Ectodermal cell (in vitro differentiated cells): ENCODE measurements at regions not wholly inside any gene's neighbourhood (a gene's known extent, or its start where the extent isn't known, plus 50 kb on each side); places are given as distances from the start of the nearest gene placed in this dataset.

Experiments used
- H3K27ac ChIP-seq: 2 replicates; pipeline ENCODE4 v1.7.0; 2013; ENCODE audit warnings: mild to moderate bottlenecking, low read depth, low read length; ENCODE audit not compliant: insufficient read depth, poor library complexity, severe bottlenecking
- H3K27me3 ChIP-seq: 2 replicates; pipeline ENCODE4 v1.7.0; 2013; ENCODE audit warnings: mild to moderate bottlenecking, low read length; ENCODE audit not compliant: insufficient read depth, control insufficient read depth, poor library complexity, severe bottlenecking
- H3K36me3 ChIP-seq: one replicate; pipeline ENCODE4 v1.7.0; 2013; ENCODE audit warnings: low read length; ENCODE audit not compliant: control insufficient read depth, insufficient read depth
- H3K4me1 ChIP-seq: one replicate; pipeline ENCODE4 v1.7.0; 2013; ENCODE audit warnings: low read length; ENCODE audit not compliant: control insufficient read depth, insufficient read depth
- H3K4me3 ChIP-seq: 2 replicates; pipeline ENCODE4 v1.7.0; 2013; ENCODE audit warnings: low read depth, low read length, control low read depth; ENCODE audit not compliant: insufficient read depth
- H3K9me3 ChIP-seq: 2 replicates; pipeline ENCODE4 v1.7.0; 2013; ENCODE audit warnings: mild to moderate bottlenecking, low read length, moderate library complexity; ENCODE audit not compliant: control insufficient read depth
- WGBS, 2 experiments: methylation state at CpG; one replicate each; pipeline ENCODE4 v1.1.7; 2013; ENCODE audit warnings: missing lambda C conversion rate in 2 of 2; 5-methylcytosine and 5-hydroxymethylcytosine counted together

DNA sequence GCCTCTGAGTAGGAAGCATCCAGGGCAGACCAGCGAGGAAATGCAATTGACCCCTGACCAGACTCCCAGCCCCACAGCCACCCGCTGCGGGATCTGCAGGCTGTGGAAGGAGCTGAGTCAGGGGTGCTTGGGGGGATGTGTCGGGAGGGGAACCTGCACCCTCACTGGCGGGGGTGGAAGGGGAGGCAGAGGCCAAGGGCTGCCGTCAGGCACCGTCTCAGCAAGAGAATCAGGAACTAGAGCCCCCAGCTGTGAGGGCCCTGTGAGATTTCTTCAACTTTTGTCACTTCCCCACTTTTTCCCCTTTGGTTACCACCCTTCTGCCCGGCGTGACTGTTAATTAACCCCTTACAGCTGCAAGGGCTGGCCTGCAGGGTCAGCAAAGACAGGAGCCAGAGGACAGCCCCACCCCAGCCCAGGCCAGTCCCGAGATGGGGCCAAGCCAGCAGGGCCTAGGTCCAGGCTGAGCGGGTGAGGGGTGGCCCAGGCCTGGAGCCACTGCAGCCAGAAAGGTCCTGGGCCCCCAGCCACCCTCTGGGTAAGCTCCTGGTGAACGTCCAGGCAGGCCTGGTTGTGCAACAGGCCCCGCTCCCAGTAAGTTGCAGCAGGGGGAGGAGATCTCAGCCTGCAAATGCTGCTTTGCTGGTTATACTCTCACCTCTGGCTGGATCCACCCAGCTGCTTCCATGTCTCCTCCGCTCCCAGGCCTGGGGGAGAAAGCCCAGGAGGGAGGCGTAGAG lies 147.0 kb upstream of the ID2 start:
- Histone ChIP-seq H3K27ac (no peak overlapping the region), H3K4me3 (no peak overlapping the region), H3K27me3 (no peaks in the 10 kb centered on the region), H3K9me3 (peaks cover 2% of the 10 kb centered on the region), H3K36me3 (no peaks in the 10 kb centered on the region), H3K4me1 (peaks cover 12% of the 10 kb centered on the region)
- 72 to 73% methylated on average over 15 of the region's 15 CpGs for WGBS, 2 experiments

DNA sequence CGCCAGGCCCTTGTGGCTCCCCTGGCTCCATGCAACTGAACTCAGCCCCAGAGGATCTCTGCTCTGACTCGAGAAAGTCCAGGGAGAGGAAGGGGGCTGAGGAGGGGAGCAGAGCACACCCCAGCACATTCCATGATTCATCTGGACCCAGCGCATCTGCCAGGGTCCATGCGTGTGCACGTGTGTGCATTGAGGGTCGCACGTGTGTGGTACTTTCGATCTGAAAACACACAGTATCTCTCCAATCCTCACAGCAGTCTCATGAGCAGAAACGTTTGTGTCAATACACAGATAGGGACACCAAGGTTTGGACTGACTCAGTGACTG lies 146.4 kb upstream of the ID2 start:
- peaks cover 17% of the 10 kb centered on the region for H3K4me1 ChIP-seq
- H3K27me3 ChIP-seq = no peaks in the 10 kb centered on the region
- H3K4me3 ChIP-seq = no peak overlapping the region
- H3K36me3 ChIP-seq = no peaks in the 10 kb centered on the region
- H3K27ac ChIP-seq = no peak overlapping the region
- 91 to 92% methylated on average over 9 of the region's 9 CpGs for whole genome bisulfite sequencing, 2 experiments
- H3K9me3 ChIP-seq = peaks cover 2% of the 10 kb centered on the region

DNA sequence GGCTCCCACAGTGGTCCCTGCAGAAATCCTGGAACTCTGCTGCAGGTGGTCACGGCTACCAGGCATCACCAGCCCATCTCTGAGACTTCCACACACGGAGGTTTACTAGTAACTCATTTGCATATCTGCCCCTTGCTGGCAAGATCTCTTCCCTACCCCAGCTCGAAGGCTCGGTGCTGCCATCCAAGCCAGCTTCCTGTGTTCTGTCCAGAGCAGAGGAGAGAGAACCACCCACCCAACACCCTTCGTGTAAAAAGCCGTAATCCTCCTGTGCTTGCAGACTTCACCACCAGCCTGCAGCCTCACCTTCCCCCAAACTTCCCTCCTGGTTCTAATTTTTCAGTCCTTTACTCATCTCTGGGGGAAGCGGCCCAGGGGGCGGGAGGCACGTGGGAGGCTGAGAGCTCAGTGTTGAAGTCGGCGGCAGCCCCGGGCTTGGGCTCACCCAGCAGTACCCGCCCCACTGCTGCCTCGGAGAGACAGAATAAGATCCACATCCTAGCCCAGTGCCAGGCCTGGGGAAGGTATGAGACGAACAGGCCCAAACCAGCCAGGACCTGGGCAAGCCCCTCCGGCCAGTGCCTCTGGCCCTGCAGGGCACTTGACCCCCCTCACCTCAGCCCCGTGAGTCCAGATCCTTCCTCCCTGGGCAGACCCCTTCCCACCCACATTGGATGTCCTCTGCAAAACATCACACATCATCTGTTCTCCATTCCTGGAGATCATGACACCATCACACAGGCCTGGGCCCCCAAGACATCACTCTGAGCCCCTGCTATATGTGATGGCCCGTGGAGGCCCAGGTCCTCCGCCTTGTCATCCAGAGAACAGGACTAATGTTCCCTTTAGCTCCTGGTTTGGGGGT lies 145.8 kb upstream of the ID2 start:
- H3K4me3 ChIP-seq = no peak overlapping the region
- H3K27me3 ChIP-seq = no peaks in the 10 kb centered on the region
- H3K9me3 ChIP-seq = peaks cover 2% of the 10 kb centered on the region
- 83 to 87% methylated on average over 18 to 19 of the region's 19 CpGs for WGBS, 2 experiments
- H3K4me1 ChIP-seq = peaks cover 21% of the 10 kb centered on the region
- no peak overlapping the region for H3K27ac ChIP-seq
- no peaks in the 10 kb centered on the region for H3K36me3 ChIP-seq

DNA sequence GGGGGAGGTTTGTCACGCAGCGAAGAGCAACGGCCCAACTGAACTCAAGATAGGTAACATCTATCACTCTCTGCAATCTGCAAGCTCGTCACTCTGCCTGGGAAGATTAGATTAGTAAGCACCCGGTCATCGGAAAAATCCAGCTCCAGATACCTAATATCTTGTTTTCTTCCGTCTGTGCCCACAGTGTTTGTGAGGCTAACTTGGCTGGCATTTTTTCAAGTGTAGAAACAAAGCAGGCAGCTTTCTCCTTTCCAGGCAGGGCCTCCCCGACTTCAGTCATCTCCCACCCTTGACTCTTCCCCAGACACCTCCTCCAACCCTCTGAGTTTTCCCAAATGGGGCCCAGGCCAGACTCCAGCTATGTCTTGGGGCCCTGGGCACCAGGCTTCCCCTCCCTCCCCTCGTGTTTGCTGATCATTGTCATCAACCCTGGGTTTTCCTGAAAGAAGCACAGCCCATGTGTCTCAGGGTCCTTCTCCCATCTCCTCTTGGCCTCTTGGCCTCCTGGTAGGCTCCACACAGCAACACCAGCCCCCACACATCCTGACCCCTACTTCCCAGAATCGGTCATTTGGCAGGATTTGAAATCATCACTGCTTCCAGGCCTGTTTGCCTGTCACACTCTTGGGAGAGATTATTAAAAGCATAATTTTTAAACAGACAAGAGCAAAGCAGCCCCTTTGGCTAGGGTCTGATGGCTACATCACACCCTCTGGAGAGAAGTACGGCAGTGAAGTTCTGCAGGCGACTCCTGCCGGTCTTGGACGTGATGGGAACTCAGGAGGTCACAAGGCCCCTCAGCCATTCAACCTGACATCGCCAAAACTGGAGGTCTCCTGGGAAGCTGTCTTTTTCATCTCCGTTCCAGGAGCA lies 144.9 kb upstream of the ID2 start:
- 86 to 90% methylated on average over 16 of the region's 16 CpGs for WGBS, 2 experiments
- Histone ChIP-seq H3K4me3 (no peak overlapping the region), H3K4me1 (peaks cover 21% of the 10 kb centered on the region), H3K36me3 (no peaks in the 10 kb centered on the region), H3K27ac (no peak overlapping the region), H3K9me3 (no peaks in the 10 kb centered on the region), H3K27me3 (no peaks in the 10 kb centered on the region)

DNA sequence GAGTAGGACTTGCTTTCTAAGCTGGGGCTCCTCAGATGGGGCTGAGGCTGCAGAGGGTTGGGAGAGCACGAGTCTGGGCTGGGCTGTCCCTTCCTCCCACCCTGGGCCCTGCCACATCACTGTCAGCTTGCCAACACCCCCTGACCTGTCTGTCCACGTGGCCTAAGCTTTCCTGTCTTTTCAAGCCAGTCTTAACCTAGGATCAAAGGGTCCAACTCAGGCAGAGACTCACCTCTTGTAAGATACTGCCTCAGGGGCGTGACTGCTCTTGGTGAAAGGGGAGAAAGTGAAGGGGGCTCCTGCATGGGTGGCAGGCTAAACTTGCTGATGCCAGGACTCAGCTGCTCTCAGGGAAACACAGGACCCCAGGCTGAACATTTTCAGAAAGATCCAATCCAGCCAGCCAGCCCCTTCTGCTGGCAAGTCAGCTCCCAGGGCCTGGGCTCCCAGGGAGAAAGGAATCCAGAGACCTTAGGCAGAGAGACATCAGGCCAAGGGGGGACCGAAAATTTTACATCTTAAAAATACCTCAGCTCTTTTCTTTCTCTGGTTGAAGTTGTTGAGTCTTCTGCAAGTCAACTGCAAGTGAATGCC lies 144.2 kb upstream of the ID2 start:
- no peaks in the 10 kb centered on the region for H3K9me3 ChIP-seq
- no peak overlapping the region for H3K4me3 ChIP-seq
- H3K36me3 ChIP-seq = no peaks in the 10 kb centered on the region
- 76 to 84% methylated on average over 4 of the region's 4 CpGs for WGBS, 2 experiments
- H3K27ac ChIP-seq = no peak overlapping the region
- no peaks in the 10 kb centered on the region for H3K27me3 ChIP-seq
- peaks cover 21% of the 10 kb centered on the region for H3K4me1 ChIP-seq

DNA sequence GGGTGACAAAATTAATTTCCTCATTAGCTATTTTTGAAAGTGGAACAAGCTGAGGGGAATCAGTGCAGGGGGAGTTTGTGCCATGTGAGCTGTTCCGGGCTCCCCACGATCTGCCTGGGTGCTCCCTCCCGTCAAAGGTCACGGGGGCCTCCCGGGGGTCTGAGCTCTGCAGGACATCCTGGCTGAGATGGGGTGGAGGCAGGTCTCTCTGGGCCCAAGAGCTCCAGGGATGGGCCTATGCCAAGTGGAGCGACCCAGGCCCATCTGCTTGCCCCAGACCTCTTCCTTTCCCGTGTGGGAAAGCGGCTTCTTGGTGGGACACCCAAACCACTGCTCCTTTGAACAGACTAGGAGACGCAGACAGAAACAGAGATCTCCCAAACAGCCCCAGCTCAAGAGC lies 143.3 kb upstream of the ID2 start:
- no peaks in the 10 kb centered on the region for H3K9me3 ChIP-seq
- H3K27me3 ChIP-seq = no peaks in the 10 kb centered on the region
- 92 to 95% methylated on average over 9 of the region's 9 CpGs for WGBS, 2 experiments
- peaks cover 21% of the 10 kb centered on the region for H3K4me1 ChIP-seq
- H3K4me3 ChIP-seq = no peak overlapping the region
- H3K36me3 ChIP-seq = no peaks in the 10 kb centered on the region
- no peak overlapping the region for H3K27ac ChIP-seq

DNA sequence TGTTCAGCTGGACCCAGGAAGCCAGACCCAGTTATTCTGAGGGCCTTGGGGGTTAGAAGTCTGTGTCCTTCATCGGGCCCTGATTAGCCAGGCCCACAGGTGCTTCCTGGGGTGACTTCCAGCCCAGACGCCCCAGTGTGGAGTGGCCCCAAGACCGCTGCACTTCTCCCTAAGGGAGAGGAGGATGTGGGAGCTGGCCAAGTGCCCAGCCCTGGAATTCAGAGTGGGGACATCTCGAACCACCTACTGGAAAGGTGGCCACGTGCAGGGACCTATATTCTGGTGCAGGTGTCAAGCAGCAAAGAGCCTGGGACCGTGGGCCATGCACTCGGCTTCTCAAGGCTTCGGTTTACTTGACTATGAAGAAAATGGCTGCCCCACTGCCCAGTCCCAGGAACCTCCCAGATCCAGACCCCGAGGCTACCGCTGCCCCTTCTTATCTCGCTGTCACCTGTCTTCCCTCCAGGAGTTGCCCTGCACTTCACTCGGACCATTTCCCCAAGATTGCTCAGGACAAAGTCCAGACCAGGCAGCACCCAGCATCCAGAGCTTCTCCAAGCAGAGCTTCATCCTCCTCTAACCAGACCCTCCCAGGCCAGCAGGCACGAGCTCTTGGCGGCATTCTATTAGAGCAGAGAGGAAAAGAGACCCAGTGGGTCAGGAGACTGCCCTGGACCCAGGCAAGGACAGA lies 142.8 kb upstream of the ID2 start:
- Histone ChIP-seq H3K4me3 (no peak overlapping the region), H3K27me3 (no peaks in the 10 kb centered on the region), H3K27ac (no peak overlapping the region), H3K9me3 (no peaks in the 10 kb centered on the region), H3K4me1 (peaks cover 21% of the 10 kb centered on the region), H3K36me3 (no peaks in the 10 kb centered on the region)
- 93 to 96% methylated on average over 14 of the region's 14 CpGs for WGBS, 2 experiments

DNA sequence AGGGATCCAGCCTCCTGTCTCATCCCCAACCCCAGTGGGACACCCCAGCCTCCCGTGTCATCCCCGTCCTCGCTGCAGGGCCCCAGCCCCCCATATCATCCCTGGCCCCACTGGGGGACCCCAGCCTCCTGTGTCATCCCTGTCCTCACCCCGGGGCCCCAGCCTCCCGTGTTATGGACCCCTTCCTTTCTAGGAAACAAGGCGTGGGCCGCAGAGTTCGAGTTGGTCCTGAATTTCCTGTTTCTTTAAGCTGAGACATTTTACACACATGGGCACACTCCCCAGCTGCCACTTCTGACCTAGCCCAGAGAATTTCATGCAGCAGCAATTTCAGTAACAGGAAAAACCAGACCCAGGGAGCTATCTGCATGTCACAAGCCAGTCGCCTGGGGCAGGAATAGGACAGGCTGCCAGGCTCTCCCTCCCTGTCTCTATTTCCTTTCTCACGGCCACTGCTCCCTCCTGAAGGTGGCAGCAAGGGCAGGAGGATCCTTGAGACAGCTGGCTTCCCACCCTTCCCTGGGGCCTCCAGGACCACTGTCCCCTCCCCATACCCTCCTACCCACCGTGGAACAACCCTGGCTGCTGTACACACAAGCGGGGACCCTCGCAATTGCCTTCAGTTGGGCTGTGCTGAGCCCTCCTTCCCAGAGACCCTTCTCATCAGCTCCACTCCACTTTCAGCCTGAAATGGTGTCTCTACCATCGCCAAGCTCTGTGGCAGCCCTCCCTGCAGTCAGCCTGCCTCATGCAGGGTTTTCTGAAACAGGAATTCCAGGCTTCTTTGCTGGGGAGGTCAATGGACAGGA lies 141.9 kb upstream of the ID2 start:
- H3K4me3 ChIP-seq = no peak overlapping the region
- H3K4me1 ChIP-seq = peaks cover 15% of the 10 kb centered on the region
- no peaks in the 10 kb centered on the region for H3K9me3 ChIP-seq
- no peaks in the 10 kb centered on the region for H3K27me3 ChIP-seq
- 88 to 89% methylated on average over 14 of the region's 14 CpGs for WGBS, 2 experiments
- no peaks in the 10 kb centered on the region for H3K36me3 ChIP-seq
- no peak overlapping the region for H3K27ac ChIP-seq

DNA sequence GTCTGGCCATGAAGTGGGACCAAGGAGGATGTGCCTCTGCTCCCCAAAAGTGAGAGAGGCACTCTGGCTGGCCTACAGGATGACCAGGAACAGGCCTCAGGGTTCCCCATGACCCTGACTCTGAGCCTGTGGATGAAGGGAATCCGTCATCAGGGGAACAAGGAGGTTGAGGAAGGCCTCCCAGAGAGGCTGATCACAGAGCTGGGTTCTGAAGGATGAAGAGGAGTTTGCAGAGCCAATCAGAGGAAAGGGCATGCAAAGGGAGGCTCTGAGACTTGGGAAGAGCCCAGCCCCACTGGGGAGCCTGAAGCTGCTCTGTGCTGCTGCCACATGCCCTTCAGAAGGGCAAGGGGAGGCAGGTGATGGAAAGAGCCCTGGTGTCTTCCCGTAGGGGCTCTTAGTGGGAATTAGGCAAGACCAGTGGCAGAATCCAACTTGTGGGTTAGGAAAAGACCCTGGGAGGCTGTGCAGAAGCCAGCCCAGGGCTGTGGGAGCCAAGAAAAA lies 141.3 kb upstream of the ID2 start:
- Histone ChIP-seq H3K9me3 (no peaks in the 10 kb centered on the region), H3K36me3 (no peaks in the 10 kb centered on the region), H3K4me1 (peaks cover 12% of the 10 kb centered on the region), H3K27me3 (no peaks in the 10 kb centered on the region), H3K27ac (no peak overlapping the region), H3K4me3 (no peak overlapping the region)
- 90 to 91% methylated on average over 2 of the region's 2 CpGs for WGBS, 2 experiments
